SKM-1 (cell line): ENCODE measurements at regions not wholly inside any gene's neighbourhood (a gene's known extent, or its start where the extent isn't known, plus 50 kb on each side); places are given as distances from the start of the nearest gene placed in this dataset.

Source experiments
- DNase-seq: peaks from one replicate; lab custom pipeline; 2025; ENCODE audit not compliant: unreplicated experiment; lab: John Stamatoyannopoulos, UW

GRCh38 chr6:126419901-126420300 is 80.0 kb downstream of the CENPW start:
- DNase-seq = no peak

GRCh38 chr6:126422912-126423311 is 83.0 kb downstream of the CENPW start:
- no peak for DNase-seq

GRCh38 chr6:126427713-126428112 is 87.8 kb downstream of the CENPW start:
- no peak for DNase-seq

- no peak for DNase-seq
Observed at GRCh38 chr6:126429866-126430265, 90.0 kb downstream of the CENPW start.

- no peak for DNase-seq
Observed at GRCh38 chr6:126432564-126432963, 92.6 kb downstream of the CENPW start.

- no peak for DNase-seq
Observed at GRCh38 chr6:126433927-126434326, 94.0 kb downstream of the CENPW start.

GRCh38 chr6:126437205-126437604 is 97.3 kb downstream of the CENPW start:
- no peak for DNase-seq

GRCh38 chr6:126439040-126439439 is 99.1 kb downstream of the CENPW start:
- DNase-seq = no peak

GRCh38 chr6:126440923-126441322 is 101.0 kb downstream of the CENPW start:
- DNase-seq = no peak

- DNase-seq = no peak
Observed at GRCh38 chr6:126444659-126445273, 104.9 kb downstream of the CENPW start.

GRCh38 chr6:126446248-126446647 is 106.3 kb downstream of the CENPW start:
- DNase-seq = no peak

GRCh38 chr6:126447367-126447766 is 107.5 kb downstream of the CENPW start:
- DNase-seq = no peak

- DNase-seq = no peak
Observed at GRCh38 chr6:126461045-126461444, 121.1 kb downstream of the CENPW start.

GRCh38 chr6:126464245-126464644 is 124.3 kb downstream of the CENPW start:
- DNase-seq = no peak

GRCh38 chr6:126475449-126475848 is 135.5 kb downstream of the CENPW start:
- DNase-seq = no peak

- DNase-seq = no peak
Observed at GRCh38 chr6:126477678-126478077, 137.8 kb downstream of the CENPW start.

- no peak for DNase-seq
Observed at GRCh38 chr6:126480268-126480667, 140.4 kb downstream of the CENPW start.

GRCh38 chr6:126481319-126481718 is 141.4 kb downstream of the CENPW start:
- DNase-seq = no peak

GRCh38 chr6:126504792-126505191 is 164.9 kb downstream of the CENPW start:
- no peak for DNase-seq

- no peak for DNase-seq
Observed at GRCh38 chr6:126513198-126513597, 173.3 kb downstream of the CENPW start.

- DNase-seq = no peak
Observed at GRCh38 chr6:126516411-126516810, 176.5 kb downstream of the CENPW start.

GRCh38 chr6:126524811-126525326 is 185.0 kb downstream of the CENPW start:
- DNase-seq = no peak

GRCh38 chr6:126526547-126526946 is 186.6 kb downstream of the CENPW start:
- no peak for DNase-seq
